ENCODE measurements at regions not wholly inside any gene's neighbourhood (a gene's known extent, or its start where the extent isn't known, plus 50 kb on each side); places are given as distances from the start of the nearest gene placed in this dataset.

GRCh38 chr4:66516940-66517339 is 846.7 kb upstream of the EPHA5 start:
- TF ChIP-seq ESRRG (CRISPR knock-in tag; IDR thresholded peaks at IDR 0.05) = no peak
- no peak for ATAC-seq

- TF ChIP-seq ZC3H10 (CRISPR knock-in tag; IDR thresholded peaks at IDR 0.05) (no peak), ARNTL (CRISPR knock-in tag; IDR thresholded peaks at IDR 0.05; ENCODE audit: borderline replicate concordance, low read depth) (no peak), OSR1 (CRISPR knock-in tag; IDR thresholded peaks at IDR 0.05) (no peak), TSHZ2 (CRISPR knock-in tag; IDR thresholded peaks at IDR 0.05) (no peak), CSDC2 (CRISPR knock-in tag; IDR thresholded peaks at IDR 0.05) (no peak), ESRRG (CRISPR knock-in tag; IDR thresholded peaks at IDR 0.05) (no peak), TOX (CRISPR knock-in tag; IDR thresholded peaks at IDR 0.05; ENCODE audit: borderline replicate concordance) (no peak), PPARA (CRISPR knock-in tag; IDR thresholded peaks at IDR 0.05; ENCODE audit: borderline replicate concordance) (no peak), BACH2 (CRISPR knock-in tag; IDR thresholded peaks at IDR 0.05; ENCODE audit: borderline replicate concordance) (no peak), ZNF8 (CRISPR knock-in tag; IDR thresholded peaks at IDR 0.05) (no peak), ZFP3 (CRISPR knock-in tag; IDR thresholded peaks at IDR 0.05) (no peak)
- ATAC-seq = no peak
These were observed 836.7 kb upstream of the EPHA5 start for GRCh38 chr4:66506985-66507384.

- no peak for ATAC-seq
- TF ChIP-seq ZNF8 (CRISPR knock-in tag; IDR thresholded peaks at IDR 0.05) (no peak), ZC3H10 (CRISPR knock-in tag; IDR thresholded peaks at IDR 0.05) (no peak), RARB (CRISPR knock-in tag; IDR thresholded peaks at IDR 0.05) (no peak), ZNF70 (CRISPR knock-in tag; IDR thresholded peaks at IDR 0.05) (no peak), TSHZ2 (CRISPR knock-in tag; IDR thresholded peaks at IDR 0.05) (no peak), ISL1 (CRISPR knock-in tag; IDR thresholded peaks at IDR 0.05) (no peak), ZNF565 (CRISPR knock-in tag; conservative IDR thresholded peaks at IDR 0.05; ENCODE audit: low read depth) (no peak), CREB5 (CRISPR knock-in tag; IDR thresholded peaks at IDR 0.05; ENCODE audit: low read depth) (no peak), TCF4 (CRISPR knock-in tag; IDR thresholded peaks at IDR 0.05; ENCODE audit: borderline replicate concordance) (no peak), PPARA (CRISPR knock-in tag; IDR thresholded peaks at IDR 0.05; ENCODE audit: borderline replicate concordance) (no peak), BACH2 (CRISPR knock-in tag; IDR thresholded peaks at IDR 0.05; ENCODE audit: borderline replicate concordance) (no peak), TOX (CRISPR knock-in tag; IDR thresholded peaks at IDR 0.05; ENCODE audit: borderline replicate concordance) (no peak)
- TF ChIP-seq, protein P1, sequence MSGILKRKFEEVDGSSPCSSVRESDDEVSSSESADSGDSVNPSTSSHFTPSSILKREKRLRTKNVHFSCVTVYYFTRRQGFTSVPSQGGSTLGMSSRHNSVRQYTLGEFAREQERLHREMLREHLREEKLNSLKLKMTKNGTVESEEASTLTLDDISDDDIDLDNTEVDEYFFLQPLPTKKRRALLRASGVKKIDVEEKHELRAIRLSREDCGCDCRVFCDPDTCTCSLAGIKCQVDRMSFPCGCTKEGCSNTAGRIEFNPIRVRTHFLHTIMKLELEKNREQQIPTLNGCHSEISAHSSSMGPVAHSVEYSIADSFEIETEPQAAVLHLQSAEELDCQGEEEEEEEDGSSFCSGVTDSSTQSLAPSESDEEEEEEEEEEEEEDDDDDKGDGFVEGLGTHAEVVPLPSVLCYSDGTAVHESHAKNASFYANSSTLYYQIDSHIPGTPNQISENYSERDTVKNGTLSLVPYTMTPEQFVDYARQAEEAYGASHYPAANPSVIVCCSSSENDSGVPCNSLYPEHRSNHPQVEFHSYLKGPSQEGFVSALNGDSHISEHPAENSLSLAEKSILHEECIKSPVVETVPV (CRISPR knock-in tag; IDR thresholded peaks at IDR 0.05) = no peak
These were observed 831.7 kb upstream of the EPHA5 start for GRCh38 chr4:66501997-66502396.

GRCh38 chr4:66490729-66491128 is 820.4 kb upstream of the EPHA5 start:
- ATAC-seq = no peak
- TF ChIP-seq PPARA (CRISPR knock-in tag; IDR thresholded peaks at IDR 0.05; ENCODE audit: borderline replicate concordance) = no peak
- TF ChIP-seq SNAI2 (CRISPR knock-in tag; IDR thresholded peaks at IDR 0.05) = no peak
- TF ChIP-seq ZNF8 (CRISPR knock-in tag; IDR thresholded peaks at IDR 0.05) = no peak
- TF ChIP-seq OSR1 (CRISPR knock-in tag; IDR thresholded peaks at IDR 0.05) = no peak
- TF ChIP-seq ZNF565 (CRISPR knock-in tag; conservative IDR thresholded peaks at IDR 0.05; ENCODE audit: low read depth) = no peak
- no peak for TF ChIP-seq GLIS3 (CRISPR knock-in tag; IDR thresholded peaks at IDR 0.05)
- no peak for TF ChIP-seq ZFP3 (CRISPR knock-in tag; IDR thresholded peaks at IDR 0.05)
- TF ChIP-seq CREB5 (CRISPR knock-in tag; IDR thresholded peaks at IDR 0.05; ENCODE audit: low read depth) = no peak
- no peak for TF ChIP-seq TCF4 (CRISPR knock-in tag; IDR thresholded peaks at IDR 0.05; ENCODE audit: borderline replicate concordance)
- no peak for TF ChIP-seq ZC3H10 (CRISPR knock-in tag; IDR thresholded peaks at IDR 0.05)
- no peak for TF ChIP-seq ESRRG (CRISPR knock-in tag; IDR thresholded peaks at IDR 0.05)
- TF ChIP-seq, protein P1 (CRISPR knock-in tag; IDR thresholded peaks at IDR 0.05) = no peak
- TF ChIP-seq CSDC2 (CRISPR knock-in tag; IDR thresholded peaks at IDR 0.05) = no peak
- no peak for TF ChIP-seq ARNTL (CRISPR knock-in tag; IDR thresholded peaks at IDR 0.05; ENCODE audit: borderline replicate concordance, low read depth)
- no peak for TF ChIP-seq BACH2 (CRISPR knock-in tag; IDR thresholded peaks at IDR 0.05; ENCODE audit: borderline replicate concordance)
- TF ChIP-seq ISL1 (CRISPR knock-in tag; IDR thresholded peaks at IDR 0.05) = no peak
